GM04503 (cell line): ENCODE measurements at regions not wholly inside any gene's neighbourhood (a gene's known extent, or its start where the extent isn't known, plus 50 kb on each side); places are given as distances from the start of the nearest gene placed in this dataset.

Experiments used
- DNase-seq: peaks from one replicate; pipeline ENCODE4 v3.0.0-alpha.2; 2012; ENCODE audit warnings: low read depth

- no peak for DNase-seq
These were observed 134.7 kb upstream of the KIRREL3 start for GRCh38 chr11:127135256-127135655.

GRCh38 chr11:127133061-127133460 is 132.5 kb upstream of the KIRREL3 start:
- DNase-seq: no peak

- DNase-seq: no peak
These were observed 129.8 kb upstream of the KIRREL3 start for GRCh38 chr11:127130321-127130720.

- DNase-seq: no peak
These were observed 126.4 kb upstream of the KIRREL3 start for GRCh38 chr11:127126986-127127385.

- DNase-seq: no peak
These were observed 118.8 kb upstream of the KIRREL3 start for GRCh38 chr11:127119356-127119755.

GRCh38 chr11:127118811-127119210 is 118.2 kb upstream of the KIRREL3 start:
- no peak for DNase-seq

- DNase-seq: no peak
These were observed 116.7 kb upstream of the KIRREL3 start for GRCh38 chr11:127117231-127117739.

GRCh38 chr11:127115844-127116243 is 115.3 kb upstream of the KIRREL3 start:
- no peak for DNase-seq

GRCh38 chr11:127114035-127114434 is 113.5 kb upstream of the KIRREL3 start:
- DNase-seq: no peak

- DNase-seq: no peak
These were observed 110.0 kb upstream of the KIRREL3 start for GRCh38 chr11:127110542-127110941.

GRCh38 chr11:127109796-127110480 is 109.4 kb upstream of the KIRREL3 start:
- DNase-seq: no peak

- DNase-seq: no peak
These were observed 108.3 kb upstream of the KIRREL3 start for GRCh38 chr11:127108838-127109237.

- DNase-seq: no peak
These were observed 106.4 kb upstream of the KIRREL3 start for GRCh38 chr11:127106938-127107337.

- peak; percentile 6 for DNase-seq
These were observed 105.3 kb upstream of the KIRREL3 start for GRCh38 chr11:127105593-127106541.

- DNase-seq: no peak
These were observed 103.2 kb upstream of the KIRREL3 start for GRCh38 chr11:127103586-127104388.

GRCh38 chr11:127098684-127099083 is 98.1 kb upstream of the KIRREL3 start:
- no peak for DNase-seq

GRCh38 chr11:127080735-127081134 is 80.2 kb upstream of the KIRREL3 start:
- DNase-seq: no peak

GRCh38 chr11:127075758-127076157 is 75.2 kb upstream of the KIRREL3 start:
- no peak for DNase-seq

GRCh38 chr11:127074151-127074761 is 73.7 kb upstream of the KIRREL3 start:
- peak; percentile 51 for DNase-seq

GRCh38 chr11:127073621-127074020 is 73.1 kb upstream of the KIRREL3 start:
- DNase-seq: no peak

GRCh38 chr11:127071606-127072005 is 71.0 kb upstream of the KIRREL3 start:
- DNase-seq: no peak

- DNase-seq: no peak
These were observed 70.2 kb upstream of the KIRREL3 start for GRCh38 chr11:127070808-127071207.
